ENCODE measurements at regions not wholly inside any gene's neighbourhood (a gene's known extent, or its start where the extent isn't known, plus 50 kb on each side); places are given as distances from the start of the nearest gene placed in this dataset.

- dilution Hi-C loops (cut with MboI; ENCODE audit: extremely low pct_ligation_motif_present, low sequenced_read_pairs) (no loop called here), intact Hi-C loops (cut with micrococcal nuclease) (no loop called here)
- TF ChIP-seq MAX (IDR thresholded peaks at IDR 0.05; ENCODE audit: insufficient read depth, insufficient read length): no peak
- no peak for TF ChIP-seq GATA2 (IDR thresholded peaks at IDR 0.05; ENCODE audit: insufficient read depth, insufficient read length, low read depth, low read length)
- TF ChIP-seq POLR2AphosphoS5 (IDR thresholded peaks at IDR 0.05; ENCODE audit: insufficient read depth, low read depth, low read length): no peak
- TF ChIP-seq FOS (IDR thresholded peaks at IDR 0.05; ENCODE audit: borderline replicate concordance, insufficient read depth, low read length): no peak
- no peak for TF ChIP-seq CTCF (IDR thresholded peaks at IDR 0.05; ENCODE audit: extremely low read depth in 1 of 2, insufficient read depth in 1 of 2, low read depth in 1 of 2, low read length in 2 of 2)
- no peak for TF ChIP-seq JUN (IDR thresholded peaks at IDR 0.05; ENCODE audit: borderline replicate concordance, insufficient read depth, insufficient read length, low read depth)
- TF ChIP-seq MYC (IDR thresholded peaks at IDR 0.05; ENCODE audit: low read depth, low read length): no peak
- no peak for TF ChIP-seq POLR2A (IDR thresholded peaks at IDR 0.05; ENCODE audit: low read depth, low read length)
- no peak for TF ChIP-seq EZH2 (IDR thresholded peaks at IDR 0.05; ENCODE audit: borderline replicate concordance, low read depth, low read length, severe bottlenecking)
- no peak for FAIRE-seq
- CTCF ChIA-PET: no interaction called here
- Histone ChIP-seq H3K9me3 (replicated peaks; ENCODE audit: control insufficient read depth, insufficient read depth, low read length) (no peaks in the 10 kb centered on the region), H3K4me2 (ENCODE audit: insufficient read depth, low read length) (no peak overlapping the region), H3K36me3 (ENCODE audit: control insufficient read depth in 2 of 2, extremely low read depth in 1 of 2, insufficient read depth in 2 of 2, low read length in 2 of 2) (no peaks in the 10 kb centered on the region), H3K27ac (ENCODE audit: insufficient read depth, low read depth, low read length) (no peak overlapping the region), H3K4me1 (ENCODE audit: control insufficient read depth, extremely low read depth, insufficient read depth, low read length) (no peaks in the 10 kb centered on the region), H3K9me1 (replicated peaks; ENCODE audit: control insufficient read depth, extremely low read depth, insufficient read depth, low read length) (no peaks in the 10 kb centered on the region), H3K9ac (replicated peaks; ENCODE audit: extremely low read depth, insufficient read depth, low read length) (no peak overlapping the region), H3K4me3 (replicated peaks in 1 of 3; ENCODE audit: insufficient read depth in 1 of 3, low read depth in 1 of 3, low read length in 3 of 3) (no peak overlapping the region), H3K27me3 (ENCODE audit: control insufficient read depth in 2 of 2, insufficient read depth in 2 of 2, low read length in 2 of 2) (no peaks in the 10 kb centered on the region), H4K20me1 (replicated peaks; ENCODE audit: control insufficient read depth, extremely low read depth, insufficient read depth, low read length) (no peaks in the 10 kb centered on the region), H3K79me2 (ENCODE audit: control insufficient read depth, insufficient read depth, low read length) (no peaks in the 10 kb centered on the region), H2AFZ (ENCODE audit: low read depth, low read length) (no peak overlapping the region)
- DNase-seq (ENCODE audit: low read depth, low spot score): no peak
- no TSS peak for BruUV-seq (replicated peaks)
- POLR2A ChIA-PET: no interaction called here
These were observed 226.3 kb upstream of the KLF6 start for GRCh38 chr10:4011136-4011812.
